ENCODE measurements at regions not wholly inside any gene's neighbourhood (a gene's known extent, or its start where the extent isn't known, plus 50 kb on each side); places are given as distances from the start of the nearest gene placed in this dataset.
A peak's percentile ranks its signal among the peaks of the same experiment; 100 is the strongest.

- peaks cover 78% of the 10 kb centered on the region for H3K4me1 Mint-ChIP-seq
- TF ChIP-seq, protein P1, sequence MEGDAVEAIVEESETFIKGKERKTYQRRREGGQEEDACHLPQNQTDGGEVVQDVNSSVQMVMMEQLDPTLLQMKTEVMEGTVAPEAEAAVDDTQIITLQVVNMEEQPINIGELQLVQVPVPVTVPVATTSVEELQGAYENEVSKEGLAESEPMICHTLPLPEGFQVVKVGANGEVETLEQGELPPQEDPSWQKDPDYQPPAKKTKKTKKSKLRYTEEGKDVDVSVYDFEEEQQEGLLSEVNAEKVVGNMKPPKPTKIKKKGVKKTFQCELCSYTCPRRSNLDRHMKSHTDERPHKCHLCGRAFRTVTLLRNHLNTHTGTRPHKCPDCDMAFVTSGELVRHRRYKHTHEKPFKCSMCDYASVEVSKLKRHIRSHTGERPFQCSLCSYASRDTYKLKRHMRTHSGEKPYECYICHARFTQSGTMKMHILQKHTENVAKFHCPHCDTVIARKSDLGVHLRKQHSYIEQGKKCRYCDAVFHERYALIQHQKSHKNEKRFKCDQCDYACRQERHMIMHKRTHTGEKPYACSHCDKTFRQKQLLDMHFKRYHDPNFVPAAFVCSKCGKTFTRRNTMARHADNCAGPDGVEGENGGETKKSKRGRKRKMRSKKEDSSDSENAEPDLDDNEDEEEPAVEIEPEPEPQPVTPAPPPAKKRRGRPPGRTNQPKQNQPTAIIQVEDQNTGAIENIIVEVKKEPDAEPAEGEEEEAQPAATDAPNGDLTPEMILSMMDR (IDR thresholded peaks at IDR 0.05), result no peak
- TF ChIP-seq EZH2 (IDR thresholded peaks at IDR 0.05; ENCODE audit: borderline replicate concordance, insufficient read depth, low read depth, low read length, poor library complexity, severe bottlenecking), result no peak
- H4K20me1 ChIP-seq (ENCODE audit: control insufficient read depth, insufficient read depth, low read length, poor library complexity, severe bottlenecking), result no peaks in the 10 kb centered on the region
- no peak overlapping the region for H2AFZ ChIP-seq (ENCODE audit: insufficient read depth, low read depth, low read length, poor library complexity, severe bottlenecking)
- no peaks in the 10 kb centered on the region for H3K36me3 ChIP-seq (replicated peaks in 1 of 2; ENCODE audit: control extremely low read depth in 1 of 2, control insufficient read depth in 1 of 2, extremely low read depth in 1 of 2, insufficient read depth in 2 of 2, low read length in 1 of 2)
- intact Hi-C loops (cut with micrococcal nuclease), result no loop called here
- H3K4me2 ChIP-seq (replicated peaks; ENCODE audit: low read depth, low read length, poor library complexity, severe bottlenecking), result peak overlapping the region; percentile 47
- H3K27me3 Mint-ChIP-seq, result no peaks in the 10 kb centered on the region
- no peak for DNase-seq
- peaks cover 0 to 2% (median 1%) of the 10 kb centered on the region in 3 donors for H3K9me3 ChIP-seq (ENCODE audit: control extremely low read depth in 1 of 3, control insufficient read depth in 2 of 3, insufficient read depth in 1 of 3, low read length in 2 of 3)
- H3K9me3 Mint-ChIP-seq (ENCODE audit: insufficient read depth), result no peaks in the 10 kb centered on the region
- CTCF ChIA-PET, result interaction anchor here (1.0 kb wide), 1 partner anchor 13 kb away, joined by 3 read pairs; no protein-coding TSS in a partner anchor
- H3K27ac Mint-ChIP-seq, result no peak overlapping the region
- H3K79me2 ChIP-seq (ENCODE audit: control insufficient read depth, insufficient read depth, low read length), result no peaks in the 10 kb centered on the region
- no peak for ATAC-seq (ENCODE audit: low read depth)
- POLR2A ChIA-PET, result no interaction called here
- H3K4me3 ChIP-seq (ENCODE audit: control extremely low read depth in 1 of 5, extremely low read depth in 1 of 5, insufficient read depth in 1 of 5, low read depth in 2 of 5, low read length in 4 of 5), result no peak overlapping the region
- H3K27me3 ChIP-seq (replicated peaks in 1 of 4; ENCODE audit: control extremely low read depth in 1 of 4, control insufficient read depth in 3 of 4, insufficient read depth in 4 of 4, low read length in 3 of 4), result no peaks in the 10 kb centered on the region
- no peak overlapping the region for H3K27ac ChIP-seq (ENCODE audit: low read length in 2 of 2)
- peaks cover 68 to 73% of the 10 kb centered on the region in 2 donors for H3K4me1 ChIP-seq (ENCODE audit: control insufficient read depth in 2 of 2, insufficient read depth in 2 of 2, low read length in 2 of 2)
- WGBS (ENCODE audit: insufficient coverage), result no CpG with 5 or more reads among the region's 1 CpG
- peak overlapping the region; percentile 13 for H3K4me3 Mint-ChIP-seq
- H3K9ac ChIP-seq (ENCODE audit: low read length), result no peak overlapping the region
These were observed 240.5 kb upstream of the SETMAR start for GRCh38 chr3:4062621-4063020.

DNA sequence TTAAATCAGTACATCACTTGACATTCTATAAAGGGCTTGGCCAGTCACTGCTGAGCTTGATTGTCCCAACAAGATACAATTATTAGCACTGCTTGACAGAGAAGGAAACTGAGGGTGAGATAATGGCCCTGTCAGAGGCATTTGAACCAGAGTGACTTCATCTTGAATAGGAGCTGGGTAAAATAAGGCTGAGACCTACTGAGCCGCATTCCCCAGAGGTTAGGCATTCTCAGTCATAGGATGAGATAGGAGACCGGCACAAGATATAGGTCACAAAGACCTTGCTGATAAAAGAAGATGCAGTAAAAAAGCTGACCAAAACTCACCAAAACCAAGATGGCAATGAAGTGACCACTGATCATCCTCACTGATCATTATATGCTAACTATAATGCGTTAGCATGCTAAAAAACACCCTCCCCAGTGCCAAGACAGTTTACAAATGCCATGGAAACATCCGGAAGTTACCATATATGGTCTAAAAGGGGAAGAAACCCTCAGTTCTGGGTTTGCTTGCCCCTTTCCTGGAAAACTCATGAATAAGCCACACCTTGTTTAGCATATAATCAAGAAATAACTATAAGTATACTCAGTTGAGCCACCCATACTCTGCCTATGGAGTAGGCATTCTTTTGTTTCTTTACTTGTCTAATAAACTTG is 239.1 kb upstream of the SETMAR start:
- Mint-ChIP-seq H3K9me3 (ENCODE audit: insufficient read depth) (no peaks in the 10 kb centered on the region), H3K4me1 (peaks cover 88% of the 10 kb centered on the region), H3K27ac (peak overlapping the region; percentile 79), H3K4me3 (peak overlapping the region; percentile 33), H3K27me3 (no peaks in the 10 kb centered on the region)
- intact Hi-C loops (cut with micrococcal nuclease), result no loop called here
- POLR2A ChIA-PET, result no interaction called here
- DNase-seq (no peak), ATAC-seq (ENCODE audit: low read depth) (no peak)
- 80% methylated on average over 1 of the region's 4 CpGs for WGBS (ENCODE audit: insufficient coverage)
- H4K20me1 ChIP-seq (ENCODE audit: control insufficient read depth, insufficient read depth, low read length, poor library complexity, severe bottlenecking), result no peaks in the 10 kb centered on the region
- H3K36me3 ChIP-seq (replicated peaks in 1 of 2; ENCODE audit: control extremely low read depth in 1 of 2, control insufficient read depth in 1 of 2, extremely low read depth in 1 of 2, insufficient read depth in 2 of 2, low read length in 1 of 2), result no peaks in the 10 kb centered on the region
- H3K9ac ChIP-seq (ENCODE audit: low read length), result no peak overlapping the region
- peaks cover 80 to 81% of the 10 kb centered on the region in 2 donors for H3K4me1 ChIP-seq (ENCODE audit: control insufficient read depth in 2 of 2, insufficient read depth in 2 of 2, low read length in 2 of 2)
- no peaks in the 10 kb centered on the region for H3K79me2 ChIP-seq (ENCODE audit: control insufficient read depth, insufficient read depth, low read length)
- H3K9me3 ChIP-seq (ENCODE audit: control extremely low read depth in 1 of 3, control insufficient read depth in 2 of 3, insufficient read depth in 1 of 3, low read length in 2 of 3), result peaks cover 0 to 2% (median 0%) of the 10 kb centered on the region in 3 donors
- H3K4me3 ChIP-seq (ENCODE audit: control extremely low read depth in 1 of 5, extremely low read depth in 1 of 5, insufficient read depth in 1 of 5, low read depth in 2 of 5, low read length in 4 of 5), result no peak overlapping the region
- no peaks in the 10 kb centered on the region for H3K27me3 ChIP-seq (replicated peaks in 1 of 4; ENCODE audit: control extremely low read depth in 1 of 4, control insufficient read depth in 3 of 4, insufficient read depth in 4 of 4, low read length in 3 of 4)
- no peak overlapping the region for H3K27ac ChIP-seq (ENCODE audit: low read length in 2 of 2)
- CTCF ChIA-PET, result interaction anchor here (0.6 kb wide), 1 partner anchor 721 kb away, joined by 3 read pairs; no protein-coding TSS in a partner anchor
- TF ChIP-seq EZH2 (IDR thresholded peaks at IDR 0.05; ENCODE audit: borderline replicate concordance, insufficient read depth, low read depth, low read length, poor library complexity, severe bottlenecking), result no peak
- TF ChIP-seq, protein P1 (IDR thresholded peaks at IDR 0.05), result no peak
- H2AFZ ChIP-seq (ENCODE audit: insufficient read depth, low read depth, low read length, poor library complexity, severe bottlenecking), result no peak overlapping the region
- peak overlapping the region; percentile 53 for H3K4me2 ChIP-seq (replicated peaks; ENCODE audit: low read depth, low read length, poor library complexity, severe bottlenecking)

Data from B cell (primary cell).